ENCODE measurements at regions not wholly inside any gene's neighbourhood (a gene's known extent, or its start where the extent isn't known, plus 50 kb on each side); places are given as distances from the start of the nearest gene placed in this dataset.

DNA sequence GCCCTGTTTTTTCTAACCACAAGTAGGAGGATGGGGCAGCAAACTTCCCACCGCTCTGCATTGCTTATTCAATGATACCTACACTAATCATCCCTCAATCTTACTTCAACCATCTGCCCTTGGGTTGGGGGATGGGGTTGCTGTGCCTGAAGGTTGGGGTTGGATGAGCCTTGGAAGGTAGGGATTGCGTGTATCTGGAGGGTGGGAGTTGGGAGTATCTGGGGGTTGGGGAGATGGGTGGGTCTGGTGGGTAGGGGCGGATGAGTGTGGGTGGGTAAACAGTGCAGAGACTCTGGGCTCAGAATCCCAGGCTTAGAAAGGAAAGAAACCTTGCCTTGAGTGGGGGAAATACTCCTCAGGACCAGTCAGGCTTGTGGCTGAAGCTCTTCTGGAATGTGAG is 467.4 kb downstream of the DIRAS2 start:
- H3K4me3 ChIP-seq (ENCODE audit: control insufficient read depth in 2 of 3, extremely low read depth in 1 of 3, insufficient read depth in 2 of 3, low read depth in 1 of 3, low read length in 3 of 3): no peak overlapping the region
- H3K9me3 ChIP-seq (ENCODE audit: control insufficient read depth, low read depth, low read length): peaks cover 2% of the 10 kb centered on the region
- no peak overlapping the region for H2AFZ ChIP-seq (ENCODE audit: control insufficient read depth, low read length)
- dilution Hi-C loops (cut with MboI; ENCODE audit: extremely low pct_ligation_motif_present, low sequenced_read_pairs): no loop called here
- DNase-seq (ENCODE audit: low read depth, low spot score) (no peak), FAIRE-seq (no peak)
- no peaks in the 10 kb centered on the region for H3K36me3 ChIP-seq (ENCODE audit: control insufficient read depth in 2 of 2, extremely low read depth in 1 of 2, insufficient read depth in 2 of 2, low read length in 2 of 2)
- no peaks in the 10 kb centered on the region for H4K20me1 ChIP-seq (ENCODE audit: control insufficient read depth, extremely low read depth, insufficient read depth, low read length)
- no peaks in the 10 kb centered on the region for H3K79me2 ChIP-seq (ENCODE audit: control insufficient read depth, insufficient read depth, low read length)
- H3K27me3 ChIP-seq (ENCODE audit: control insufficient read depth, extremely low read depth, insufficient read depth, low read length): no peaks in the 10 kb centered on the region
- H3K4me1 ChIP-seq (ENCODE audit: control insufficient read depth, extremely low read depth, insufficient read depth, low read length): no peaks in the 10 kb centered on the region
- no peak overlapping the region for H3K9ac ChIP-seq (ENCODE audit: control insufficient read depth, extremely low read depth, insufficient read depth, low read length)
- H3K4me2 ChIP-seq (ENCODE audit: control insufficient read depth, extremely low read depth, insufficient read depth, low read depth, low read length): no peak overlapping the region
- no peak overlapping the region for H3K27ac ChIP-seq (ENCODE audit: control insufficient read depth, insufficient read depth, low read length)
- no peaks in the 10 kb centered on the region for H3K9me1 ChIP-seq (ENCODE audit: control insufficient read depth, extremely low read depth, insufficient read depth, low read length)
- TF ChIP-seq, protein P1, sequence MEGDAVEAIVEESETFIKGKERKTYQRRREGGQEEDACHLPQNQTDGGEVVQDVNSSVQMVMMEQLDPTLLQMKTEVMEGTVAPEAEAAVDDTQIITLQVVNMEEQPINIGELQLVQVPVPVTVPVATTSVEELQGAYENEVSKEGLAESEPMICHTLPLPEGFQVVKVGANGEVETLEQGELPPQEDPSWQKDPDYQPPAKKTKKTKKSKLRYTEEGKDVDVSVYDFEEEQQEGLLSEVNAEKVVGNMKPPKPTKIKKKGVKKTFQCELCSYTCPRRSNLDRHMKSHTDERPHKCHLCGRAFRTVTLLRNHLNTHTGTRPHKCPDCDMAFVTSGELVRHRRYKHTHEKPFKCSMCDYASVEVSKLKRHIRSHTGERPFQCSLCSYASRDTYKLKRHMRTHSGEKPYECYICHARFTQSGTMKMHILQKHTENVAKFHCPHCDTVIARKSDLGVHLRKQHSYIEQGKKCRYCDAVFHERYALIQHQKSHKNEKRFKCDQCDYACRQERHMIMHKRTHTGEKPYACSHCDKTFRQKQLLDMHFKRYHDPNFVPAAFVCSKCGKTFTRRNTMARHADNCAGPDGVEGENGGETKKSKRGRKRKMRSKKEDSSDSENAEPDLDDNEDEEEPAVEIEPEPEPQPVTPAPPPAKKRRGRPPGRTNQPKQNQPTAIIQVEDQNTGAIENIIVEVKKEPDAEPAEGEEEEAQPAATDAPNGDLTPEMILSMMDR (optimal IDR thresholded peaks at IDR 0.05 in 1 of 3, IDR thresholded peaks at IDR 0.05 in 1 of 3, conservative IDR thresholded peaks at IDR 0.05 in 1 of 3; ENCODE audit: extremely low read depth in 1 of 3, insufficient read depth in 2 of 3, low read length in 3 of 3): no peak
- TF ChIP-seq EZH2 (IDR thresholded peaks at IDR 0.05; ENCODE audit: low read length): no peak

DNA sequence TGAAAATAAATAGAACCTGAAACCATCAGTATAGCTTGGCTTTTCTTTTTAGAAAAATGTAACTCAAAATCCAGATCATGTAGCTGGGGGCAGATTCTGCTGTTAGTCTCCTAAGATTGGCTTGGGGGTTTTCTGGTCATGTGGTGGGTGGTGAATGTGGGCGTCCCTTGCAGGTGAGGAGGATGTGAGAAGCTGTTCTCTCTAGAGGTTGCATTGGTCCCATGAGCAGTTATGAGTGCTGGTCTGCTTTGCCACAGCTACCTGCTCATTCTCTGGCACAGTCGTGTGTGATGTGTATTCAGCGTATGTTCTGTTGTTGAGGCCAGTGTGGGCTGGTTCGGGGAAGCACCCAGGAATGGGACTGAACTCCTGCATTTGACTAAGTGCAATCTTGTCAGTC is 466.8 kb downstream of the DIRAS2 start:
- Histone ChIP-seq H3K27ac (ENCODE audit: control insufficient read depth, insufficient read depth, low read length) (no peak overlapping the region), H3K9ac (ENCODE audit: control insufficient read depth, extremely low read depth, insufficient read depth, low read length) (no peak overlapping the region), H3K36me3 (ENCODE audit: control insufficient read depth in 2 of 2, extremely low read depth in 1 of 2, insufficient read depth in 2 of 2, low read length in 2 of 2) (no peaks in the 10 kb centered on the region), H2AFZ (ENCODE audit: control insufficient read depth, low read length) (no peak overlapping the region), H3K4me3 (ENCODE audit: control insufficient read depth in 2 of 3, extremely low read depth in 1 of 3, insufficient read depth in 2 of 3, low read depth in 1 of 3, low read length in 3 of 3) (no peak overlapping the region), H3K9me3 (ENCODE audit: control insufficient read depth, low read depth, low read length) (peaks cover 1% of the 10 kb centered on the region), H3K9me1 (ENCODE audit: control insufficient read depth, extremely low read depth, insufficient read depth, low read length) (no peaks in the 10 kb centered on the region), H3K4me1 (ENCODE audit: control insufficient read depth, extremely low read depth, insufficient read depth, low read length) (no peaks in the 10 kb centered on the region), H4K20me1 (ENCODE audit: control insufficient read depth, extremely low read depth, insufficient read depth, low read length) (no peaks in the 10 kb centered on the region), H3K27me3 (ENCODE audit: control insufficient read depth, extremely low read depth, insufficient read depth, low read length) (no peaks in the 10 kb centered on the region), H3K79me2 (ENCODE audit: control insufficient read depth, insufficient read depth, low read length) (no peaks in the 10 kb centered on the region), H3K4me2 (ENCODE audit: control insufficient read depth, extremely low read depth, insufficient read depth, low read depth, low read length) (no peak overlapping the region)
- dilution Hi-C loops (cut with MboI; ENCODE audit: extremely low pct_ligation_motif_present, low sequenced_read_pairs): no loop called here
- no peak for DNase-seq (ENCODE audit: low read depth, low spot score)
- no peak for FAIRE-seq
- TF ChIP-seq EZH2 (IDR thresholded peaks at IDR 0.05; ENCODE audit: low read length): no peak
- TF ChIP-seq, protein P1 (optimal IDR thresholded peaks at IDR 0.05 in 1 of 3, IDR thresholded peaks at IDR 0.05 in 1 of 3, conservative IDR thresholded peaks at IDR 0.05 in 1 of 3; ENCODE audit: extremely low read depth in 1 of 3, insufficient read depth in 2 of 3, low read length in 3 of 3): no peak

All from keratinocyte (primary cell).